GM12878 (cell line): ENCODE measurements at regions not wholly inside any gene's neighbourhood (a gene's known extent, or its start where the extent isn't known, plus 50 kb on each side); places are given as distances from the start of the nearest gene placed in this dataset.

Source experiments
- ATAC-seq: fragments of 200-7000 bp; cut with Tn5 transposase; 3 replicates; pipeline ENCODE4 v1.9.1; 2020; ENCODE audit warnings: mild to moderate bottlenecking, moderate library complexity
- BruUV-seq: library from RNA; stranded (reverse); fragments of 400-500 nt; replicated peaks from 2 replicates; lab custom pipeline; 2021; lab: Mats Ljungman, UMichigan
- CTCF ChIA-PET: fragments of 300-600 bp; sonication (Branson Sonifier 250); formaldehyde crosslinking; extraction: SDS; loops from one replicate; lab custom pipeline; 2021; ENCODE audit warnings: inconsistent platforms; lab: Yijun Ruan, JAX
- POLR2A ChIA-PET: fragments of 350-600 bp; formaldehyde crosslinking; extraction: SDS; loops from one replicate; lab custom pipeline; 2021; ENCODE audit warnings: inconsistent platforms; lab: Charles Lee
- RAD21 ChIA-PET: fragments of 300-600 bp; sonication (Branson Sonifier 250); formaldehyde crosslinking; loops from one replicate; lab custom pipeline; 2023; ENCODE audit warnings: antibody characterized with exemption; ENCODE audit not compliant: unreplicated experiment; lab: Charles Lee
- SMC1A ChIA-PET: fragments of 300-600 bp; sonication (Branson Sonifier 250); formaldehyde crosslinking; loops from one replicate; lab custom pipeline; 2023; ENCODE audit not compliant: unreplicated experiment, uncharacterized antibody; lab: Charles Lee
- DNase-seq: peaks from one replicate; pipeline ENCODE4 v3.0.0-alpha.2; 2011; ENCODE audit warnings: low read depth, low spot score
- FAIRE-seq: peaks from 3 replicates; lab custom pipeline; 2011; peaks lifted over from hg19 to GRCh38; lab: Jason Lieb, UNC
- H2AFZ ChIP-seq: 2 replicates; pipeline ENCODE4 v1.6.0; 2011; ENCODE audit warnings: low read depth, low read length, control low read depth; ENCODE audit not compliant: control insufficient read depth
- H3K27ac ChIP-seq: 2 replicates; pipeline ENCODE4 v1.5.1; 2011; ENCODE audit warnings: control low read depth; ENCODE audit not compliant: control insufficient read depth, insufficient read depth
- H3K27me3 ChIP-seq, 2 experiments: replicated peaks in 1 of 2; 2 replicates each; pipeline versions ENCODE4 v1.6.0 to v1.6.1; 2011; ENCODE audit warnings: low read length in 1 of 2; ENCODE audit not compliant: control insufficient read depth in 2 of 2, insufficient read depth in 2 of 2
- H3K36me3 ChIP-seq, 2 experiments: 2 replicates each; pipeline ENCODE4 v1.5.1; 2011; ENCODE audit warnings: low read length in 1 of 2; ENCODE audit not compliant: control insufficient read depth in 2 of 2, insufficient read depth in 2 of 2
- H3K4me1 ChIP-seq: 2 replicates; pipeline ENCODE4 v1.6.1; 2011; ENCODE audit warnings: mild to moderate bottlenecking, low read length, moderate library complexity, mixed read lengths; ENCODE audit not compliant: control insufficient read depth, insufficient read depth
- H3K4me2 ChIP-seq: 2 replicates; pipeline ENCODE4 v1.6.0; 2011; ENCODE audit warnings: control low read depth; ENCODE audit not compliant: control insufficient read depth, insufficient read depth
- H3K4me3 ChIP-seq: fragments of 200-600 bp; sonication (generic); 2 replicates; pipeline ENCODE4 v1.5.1; 2016
- H3K79me2 ChIP-seq: 2 replicates; pipeline ENCODE4 v1.6.0; 2011; ENCODE audit warnings: low read length; ENCODE audit not compliant: control insufficient read depth, insufficient read depth
- H3K9ac ChIP-seq: 2 replicates; pipeline ENCODE4 v1.8.0; 2011; ENCODE audit warnings: low read length, control low read depth, mixed read lengths; ENCODE audit not compliant: control insufficient read depth, insufficient read depth
- H3K9me3 ChIP-seq: replicated peaks from 3 replicates; pipeline ENCODE4 v1.5.1; 2011; ENCODE audit warnings: mild to moderate bottlenecking, low read length; ENCODE audit not compliant: control insufficient read depth, insufficient read depth
- H4K20me1 ChIP-seq: 2 replicates; pipeline ENCODE4 v1.6.0; 2011; ENCODE audit not compliant: control insufficient read depth, insufficient read depth
- SUPT20H ChIP-seq: IDR thresholded peaks from 2 replicates; pipeline ENCODE4 v1.6.1; 2011; ENCODE audit warnings: low read depth, mild to moderate bottlenecking, low read length, moderate library complexity, borderline replicate concordance; ENCODE audit not compliant: control insufficient read depth
- WGBS: methylation state at CpG from one replicate; pipeline ENCODE4 v1.1.6; 2016; ENCODE audit warnings: low lambda C conversion rate; ENCODE audit not compliant: insufficient replicate concordance, insufficient coverage; ENCODE audit errors: missing lambda C conversion rate; 5-methylcytosine and 5-hydroxymethylcytosine counted together
- in situ Hi-C: fragments of 300-500 bp; cut with MboI; formaldehyde crosslinking; loops from 9 replicates; pipeline ENCODE4 v1.14.3; 2018; ENCODE audit warnings: mixed read lengths
- intact Hi-C: fragments of 100-400 bp; cut with micrococcal nuclease; formaldehyde crosslinking; loops from one replicate; pipeline ENCODE4 v1.14.2; 2022; ENCODE audit not compliant: unreplicated experiment
- TF ChIP-seq, protein P1 (sequence below): fragments of 450-650 bp; IDR thresholded peaks from 2 replicates; pipeline ENCODE4 v1.6.1; 2018; ENCODE audit warnings: borderline replicate concordance, mild to moderate bottlenecking; ENCODE audit not compliant: partially characterized antibody
- TF ChIP-seq, protein P2 (sequence below): fragments of 450-650 bp; IDR thresholded peaks from 2 replicates; pipeline ENCODE4 v1.6.1; 2017; ENCODE audit warnings: low read depth, mild to moderate bottlenecking, moderate library complexity

DNA sequence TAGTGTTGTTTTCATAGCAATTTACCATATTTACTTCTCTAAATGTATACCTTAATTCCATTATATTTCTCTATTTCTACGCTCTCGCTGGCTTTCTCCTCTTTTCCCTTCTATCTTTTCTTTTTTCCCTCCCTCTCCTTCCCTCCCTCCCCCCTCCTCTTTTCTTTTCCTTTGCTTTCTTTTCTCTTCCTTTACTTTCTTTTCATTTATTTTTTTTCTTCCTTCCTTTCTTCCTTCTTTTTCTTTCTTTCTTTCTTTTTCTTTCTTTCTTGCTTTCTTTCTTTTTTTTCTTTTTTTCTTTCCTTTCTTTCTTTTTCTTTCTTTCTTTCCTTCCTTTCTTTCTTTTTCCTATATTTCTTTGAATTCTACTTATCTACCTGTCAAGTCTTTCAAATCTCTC is 533.0 kb upstream of the POT1 start:
- Histone ChIP-seq H3K36me3 (no peaks in the 10 kb centered on the region), H4K20me1 (no peaks in the 10 kb centered on the region), H3K27me3 (no peaks in the 10 kb centered on the region), H2AFZ (no peak overlapping the region)
- 8% methylated on average over 2 of the region's 2 CpGs for WGBS
- no peak for DNase-seq
- in situ Hi-C loops = no loop called here
- TF ChIP-seq, protein P1, sequence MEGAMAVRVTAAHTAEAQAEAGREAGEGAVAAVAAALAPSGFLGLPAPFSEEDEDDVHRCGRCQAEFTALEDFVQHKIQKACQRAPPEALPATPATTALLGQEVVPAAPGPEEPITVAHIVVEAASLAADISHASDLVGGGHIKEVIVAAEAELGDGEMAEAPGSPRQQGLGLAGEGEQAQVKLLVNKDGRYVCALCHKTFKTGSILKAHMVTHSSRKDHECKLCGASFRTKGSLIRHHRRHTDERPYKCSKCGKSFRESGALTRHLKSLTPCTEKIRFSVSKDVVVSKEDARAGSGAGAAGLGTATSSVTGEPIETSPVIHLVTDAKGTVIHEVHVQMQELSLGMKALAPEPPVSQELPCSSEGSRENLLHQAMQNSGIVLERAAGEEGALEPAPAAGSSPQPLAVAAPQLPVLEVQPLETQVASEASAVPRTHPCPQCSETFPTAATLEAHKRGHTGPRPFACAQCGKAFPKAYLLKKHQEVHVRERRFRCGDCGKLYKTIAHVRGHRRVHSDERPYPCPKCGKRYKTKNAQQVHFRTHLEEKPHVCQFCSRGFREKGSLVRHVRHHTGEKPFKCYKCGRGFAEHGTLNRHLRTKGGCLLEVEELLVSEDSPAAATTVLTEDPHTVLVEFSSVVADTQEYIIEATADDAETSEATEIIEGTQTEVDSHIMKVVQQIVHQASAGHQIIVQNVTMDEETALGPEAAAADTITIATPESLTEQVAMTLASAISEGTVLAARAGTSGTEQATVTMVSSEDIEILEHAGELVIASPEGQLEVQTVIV = no peak
- TF ChIP-seq, protein P2, sequence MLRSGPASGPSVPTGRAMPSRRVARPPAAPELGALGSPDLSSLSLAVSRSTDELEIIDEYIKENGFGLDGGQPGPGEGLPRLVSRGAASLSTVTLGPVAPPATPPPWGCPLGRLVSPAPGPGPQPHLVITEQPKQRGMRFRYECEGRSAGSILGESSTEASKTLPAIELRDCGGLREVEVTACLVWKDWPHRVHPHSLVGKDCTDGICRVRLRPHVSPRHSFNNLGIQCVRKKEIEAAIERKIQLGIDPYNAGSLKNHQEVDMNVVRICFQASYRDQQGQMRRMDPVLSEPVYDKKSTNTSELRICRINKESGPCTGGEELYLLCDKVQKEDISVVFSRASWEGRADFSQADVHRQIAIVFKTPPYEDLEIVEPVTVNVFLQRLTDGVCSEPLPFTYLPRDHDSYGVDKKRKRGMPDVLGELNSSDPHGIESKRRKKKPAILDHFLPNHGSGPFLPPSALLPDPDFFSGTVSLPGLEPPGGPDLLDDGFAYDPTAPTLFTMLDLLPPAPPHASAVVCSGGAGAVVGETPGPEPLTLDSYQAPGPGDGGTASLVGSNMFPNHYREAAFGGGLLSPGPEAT = no peak
- no peak for TF ChIP-seq SUPT20H
- TF ChIP-seq, all 136 proteins: peak for 0
- H3K4me1 ChIP-seq = no peaks in the 10 kb centered on the region
- H3K9ac ChIP-seq = no peak overlapping the region
- ChIA-PET RAD21 (no interaction called here), POLR2A (no interaction called here), SMC1A (interaction anchor here (0.9 to 1.6 kb wide), 2 partner anchors 16 to 432 kb away, joined by 3 to 5 read pairs; no protein-coding TSS in a partner anchor), CTCF (no interaction called here)
- no peak for FAIRE-seq
- no peak for ATAC-seq
- no peak overlapping the region for H3K4me2 ChIP-seq
- H3K9me3 ChIP-seq = no peaks in the 10 kb centered on the region
- no peak overlapping the region for H3K4me3 ChIP-seq
- no peak overlapping the region for H3K27ac ChIP-seq
- BruUV-seq = no TSS peak
- intact Hi-C loops = no loop called here
- H3K79me2 ChIP-seq = no peaks in the 10 kb centered on the region
